ENCODE measurements at regions not wholly inside any gene's neighbourhood (a gene's known extent, or its start where the extent isn't known, plus 50 kb on each side); places are given as distances from the start of the nearest gene placed in this dataset.

DNA sequence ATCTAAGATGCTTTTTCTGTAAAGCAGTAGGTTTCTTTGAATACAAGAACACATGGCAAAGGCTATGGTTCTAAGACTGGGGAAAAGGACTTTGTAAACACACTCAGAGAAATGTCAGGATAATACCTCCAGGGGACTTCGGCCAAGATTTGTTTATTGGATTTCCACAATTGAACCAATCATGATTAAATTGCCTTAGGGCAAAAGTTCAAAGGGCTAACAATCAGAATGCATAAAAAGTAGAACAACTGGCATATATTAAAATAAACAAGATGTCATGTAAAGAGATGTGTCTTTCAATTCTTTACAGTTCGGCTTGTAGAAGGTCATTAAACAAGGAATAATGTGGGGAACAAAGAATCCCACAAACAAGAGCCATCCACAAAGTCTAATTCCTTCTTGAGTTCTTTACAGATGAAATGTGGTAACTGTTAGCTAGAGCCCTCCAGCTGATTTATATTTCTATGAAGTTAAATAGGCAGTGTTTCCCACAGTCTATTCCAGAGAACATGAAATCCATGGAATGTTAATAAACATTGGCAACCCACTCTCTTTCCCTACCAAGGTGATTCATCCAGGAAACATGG lies 565.5 kb downstream of the ZNF608 start (continued):
- no peak for TF ChIP-seq ZNF274 (IDR thresholded peaks at IDR 0.05; ENCODE audit: borderline replicate concordance, extremely low read depth, low read length)
- TF ChIP-seq POU5F1 (IDR thresholded peaks at IDR 0.05; ENCODE audit: low read depth, low read length): no peak
- TF ChIP-seq RBBP5 (IDR thresholded peaks at IDR 0.05; ENCODE audit: borderline replicate concordance, low read depth, low read length): no peak
- TF ChIP-seq, protein P1, sequence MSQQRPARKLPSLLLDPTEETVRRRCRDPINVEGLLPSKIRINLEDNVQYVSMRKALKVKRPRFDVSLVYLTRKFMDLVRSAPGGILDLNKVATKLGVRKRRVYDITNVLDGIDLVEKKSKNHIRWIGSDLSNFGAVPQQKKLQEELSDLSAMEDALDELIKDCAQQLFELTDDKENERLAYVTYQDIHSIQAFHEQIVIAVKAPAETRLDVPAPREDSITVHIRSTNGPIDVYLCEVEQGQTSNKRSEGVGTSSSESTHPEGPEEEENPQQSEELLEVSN (IDR thresholded peaks at IDR 0.05): no peak
- TF ChIP-seq POLR2A (IDR thresholded peaks at IDR 0.05; ENCODE audit: control extremely low read depth in 1 of 2, low read depth in 2 of 2, low read length in 2 of 2): no peak
- TF ChIP-seq RAD21 (IDR thresholded peaks at IDR 0.05 in 1 of 2, conservative IDR thresholded peaks at IDR 0.05 in 1 of 2; ENCODE audit: low read depth in 2 of 2, low read length in 2 of 2): no peak
- TF ChIP-seq, protein P2, sequence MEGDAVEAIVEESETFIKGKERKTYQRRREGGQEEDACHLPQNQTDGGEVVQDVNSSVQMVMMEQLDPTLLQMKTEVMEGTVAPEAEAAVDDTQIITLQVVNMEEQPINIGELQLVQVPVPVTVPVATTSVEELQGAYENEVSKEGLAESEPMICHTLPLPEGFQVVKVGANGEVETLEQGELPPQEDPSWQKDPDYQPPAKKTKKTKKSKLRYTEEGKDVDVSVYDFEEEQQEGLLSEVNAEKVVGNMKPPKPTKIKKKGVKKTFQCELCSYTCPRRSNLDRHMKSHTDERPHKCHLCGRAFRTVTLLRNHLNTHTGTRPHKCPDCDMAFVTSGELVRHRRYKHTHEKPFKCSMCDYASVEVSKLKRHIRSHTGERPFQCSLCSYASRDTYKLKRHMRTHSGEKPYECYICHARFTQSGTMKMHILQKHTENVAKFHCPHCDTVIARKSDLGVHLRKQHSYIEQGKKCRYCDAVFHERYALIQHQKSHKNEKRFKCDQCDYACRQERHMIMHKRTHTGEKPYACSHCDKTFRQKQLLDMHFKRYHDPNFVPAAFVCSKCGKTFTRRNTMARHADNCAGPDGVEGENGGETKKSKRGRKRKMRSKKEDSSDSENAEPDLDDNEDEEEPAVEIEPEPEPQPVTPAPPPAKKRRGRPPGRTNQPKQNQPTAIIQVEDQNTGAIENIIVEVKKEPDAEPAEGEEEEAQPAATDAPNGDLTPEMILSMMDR (IDR thresholded peaks at IDR 0.05; ENCODE audit: control extremely low read depth in 1 of 3, insufficient read depth in 1 of 3, low read depth in 1 of 3, low read length in 3 of 3): no peak

All from H1 (cell line).